PC-3 (cell line): ENCODE measurements at regions not wholly inside any gene's neighbourhood (a gene's known extent, or its start where the extent isn't known, plus 50 kb on each side); places are given as distances from the start of the nearest gene placed in this dataset.

Source experiments
- ATAC-seq: fragments of 200-7000 bp; cut with Tn5 transposase; 2 replicates; pipeline ENCODE4 v1.9.1; 2020; ENCODE audit warnings: mild to moderate bottlenecking, moderate library complexity
- BruUV-seq: library from RNA; stranded (reverse); fragments of 400-500 nt; replicated peaks from 2 replicates; lab custom pipeline; 2021; lab: Mats Ljungman, UMichigan
- CTCF ChIA-PET: fragments of 300-600 bp; sonication (Branson Sonifier 250); formaldehyde crosslinking; loops from one replicate; lab custom pipeline; 2022; ENCODE audit warnings: antibody characterized with exemption; lab: Charles Lee
- POLR2A ChIA-PET: fragments of 300-600 bp; sonication (Branson Sonifier 250); formaldehyde crosslinking; loops from one replicate; lab custom pipeline; 2022; ENCODE audit warnings: antibody characterized with exemption; ENCODE audit not compliant: unreplicated experiment; lab: Charles Lee
- DNase-seq: peaks from one replicate; pipeline ENCODE4 v3.0.0-alpha.2; 2015
- H2AFZ ChIP-seq: fragments of 300-600 bp; sonication (generic); 2 replicates; pipeline ENCODE4 v1.6.0; 2016; ENCODE audit warnings: antibody characterized with exemption, low read length
- H3F3A ChIP-seq: fragments of 300-600 bp; sonication (generic); one replicate; pipeline ENCODE4 v1.6.0; 2017; ENCODE audit warnings: antibody characterized with exemption, low read length, control low read depth, mild to moderate bottlenecking; ENCODE audit not compliant: unreplicated experiment
- H3K27ac ChIP-seq: fragments of 300-600 bp; sonication (generic); 2 replicates; pipeline ENCODE4 v1.5.1; 2016; ENCODE audit warnings: mild to moderate bottlenecking, low read length
- H3K27me3 ChIP-seq: fragments of 300-600 bp; sonication (generic); 2 replicates; pipeline ENCODE4 v1.6.1; 2016; ENCODE audit warnings: low read length, mixed read lengths
- H3K36me3 ChIP-seq: fragments of 300-600 bp; sonication (generic); 2 replicates; pipeline ENCODE4 v1.6.1; 2016; ENCODE audit warnings: low read depth, mixed run types, low read length, mixed read lengths
- H3K4me1 ChIP-seq: fragments of 300-600 bp; sonication (generic); 2 replicates; pipeline ENCODE4 v1.5.1; 2016; ENCODE audit warnings: low read length; ENCODE audit not compliant: insufficient read depth
- H3K4me2 ChIP-seq: fragments of 300-600 bp; sonication (generic); 2 replicates; pipeline ENCODE4 v1.6.0; 2016; ENCODE audit warnings: low read length
- H3K4me3 ChIP-seq: fragments of 300-600 bp; sonication (generic); 2 replicates; pipeline ENCODE4 v1.5.1; 2016; ENCODE audit warnings: mild to moderate bottlenecking, low read length, mixed read lengths
- H3K79me2 ChIP-seq: fragments of 300-600 bp; sonication (generic); 2 replicates; pipeline ENCODE4 v1.6.1; 2017; ENCODE audit warnings: low read length, mixed read lengths
- H3K9ac ChIP-seq: fragments of 300-600 bp; sonication (generic); 2 replicates; pipeline ENCODE4 v1.6.0; 2016; ENCODE audit warnings: mild to moderate bottlenecking, low read length
- H3K9me2 ChIP-seq: fragments of 300-600 bp; sonication (generic); replicated peaks from 2 replicates; pipeline ENCODE4 v1.6.1; 2016; ENCODE audit warnings: mixed run types, low read length, mixed read lengths
- H3K9me3 ChIP-seq: fragments of 300-600 bp; sonication (generic); 2 replicates; pipeline ENCODE4 v1.6.1; 2016; ENCODE audit warnings: low read length, mixed read lengths
- H4K20me1 ChIP-seq: fragments of 300-600 bp; sonication (generic); 2 replicates; pipeline ENCODE4 v1.6.1; 2016; ENCODE audit warnings: low read length, mixed read lengths
- CTCF ChIP-seq: fragments of 300-600 bp; sonication (generic); conservative IDR thresholded peaks from 2 replicates; pipeline ENCODE4 v1.5.1; 2017; ENCODE audit warnings: antibody characterized with exemption, low read depth, mild to moderate bottlenecking, low read length
- EZH2 ChIP-seq: fragments of 300-600 bp; sonication (generic); IDR thresholded peaks from one replicate; pipeline ENCODE4 v1.6.1; 2017; ENCODE audit warnings: antibody characterized with exemption, mild to moderate bottlenecking, low read length; ENCODE audit not compliant: unreplicated experiment
- EZH2phosphoT487 ChIP-seq: fragments of 300-600 bp; sonication (generic); IDR thresholded peaks from 2 replicates; pipeline ENCODE4 v1.6.1; 2018; ENCODE audit warnings: mild to moderate bottlenecking, antibody characterized with exemption, low read length, borderline replicate concordance
- intact Hi-C: fragments of 100-400 bp; cut with micrococcal nuclease; formaldehyde crosslinking; loops from 2 replicates; pipeline ENCODE4 v1.9.0; 2023

GRCh38 chr1:105736349-105736748 is 1320.1 kb upstream of the PRMT6 start:
- Histone ChIP-seq H3K9me3 (no peaks in the 10 kb centered on the region), H3K79me2 (no peaks in the 10 kb centered on the region), H2AFZ (no peak overlapping the region), H3K4me1 (no peaks in the 10 kb centered on the region), H3K36me3 (no peaks in the 10 kb centered on the region), H3K27ac (no peak overlapping the region), H3K27me3 (no peaks in the 10 kb centered on the region), H3K9ac (no peak overlapping the region), H3F3A (no peaks in the 10 kb centered on the region), H3K9me2 (no peaks in the 10 kb centered on the region), H4K20me1 (no peaks in the 10 kb centered on the region), H3K4me2 (no peak overlapping the region), H3K4me3 (no peak overlapping the region)
- BruUV-seq, result no TSS peak
- ATAC-seq, result no peak
- ChIA-PET POLR2A (no interaction called here), CTCF (no interaction called here)
- TF ChIP-seq EZH2 (no peak), CTCF (no peak), EZH2phosphoT487 (no peak)
- intact Hi-C loops, result no loop called here
- DNase-seq, result no peak

- intact Hi-C loops, result no loop called here
- H3K9me3 ChIP-seq, result peaks cover 3% of the 10 kb centered on the region; the same call in 1 of the 2 replicates
- no peak for DNase-seq
- no peak for ATAC-seq
- H3K4me2 ChIP-seq, result no peak overlapping the region
- TF ChIP-seq EZH2phosphoT487 (no peak), EZH2 (no peak), CTCF (no peak)
- H3K79me2 ChIP-seq, result no peaks in the 10 kb centered on the region
- CTCF ChIA-PET, result no interaction called here
- H3K27ac ChIP-seq, result no peak overlapping the region
- POLR2A ChIA-PET, result no interaction called here
- H2AFZ ChIP-seq, result no peak overlapping the region
- no peaks in the 10 kb centered on the region for H4K20me1 ChIP-seq
- no TSS peak for BruUV-seq
- no peaks in the 10 kb centered on the region for H3K9me2 ChIP-seq
- H3F3A ChIP-seq, result no peaks in the 10 kb centered on the region
- H3K27me3 ChIP-seq, result no peaks in the 10 kb centered on the region
- no peak overlapping the region for H3K9ac ChIP-seq
- H3K4me3 ChIP-seq, result no peak overlapping the region
- H3K4me1 ChIP-seq, result no peaks in the 10 kb centered on the region
- no peaks in the 10 kb centered on the region for H3K36me3 ChIP-seq
Observed at GRCh38 chr1:105779727-105780126, 1276.7 kb upstream of the PRMT6 start.

DNA sequence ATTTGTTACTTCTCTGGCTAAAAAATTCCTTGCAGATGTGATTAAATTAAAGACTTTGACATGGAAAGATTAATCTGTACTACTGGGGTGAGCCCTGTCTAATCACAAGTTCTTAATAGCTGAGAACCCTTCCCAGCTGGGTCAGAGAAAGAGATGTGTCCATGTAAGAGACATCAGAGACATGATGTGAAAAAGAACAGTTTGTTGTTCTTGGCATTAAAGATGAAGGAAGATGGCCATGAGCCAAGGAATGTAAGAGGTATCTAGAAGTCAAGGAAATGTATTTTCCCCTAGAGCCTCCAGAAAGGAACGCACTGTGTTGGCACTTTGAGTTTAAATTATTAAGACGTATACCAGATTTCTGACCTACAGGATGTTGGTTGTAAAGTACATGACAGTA is 1271.5 kb upstream of the PRMT6 start:
- no peak overlapping the region for H3K4me3 ChIP-seq
- H3K9ac ChIP-seq, result no peak overlapping the region
- no peak overlapping the region for H3K4me2 ChIP-seq
- TF ChIP-seq EZH2 (no peak), CTCF (no peak), EZH2phosphoT487 (no peak)
- H3K36me3 ChIP-seq, result no peaks in the 10 kb centered on the region
- no peak overlapping the region for H2AFZ ChIP-seq
- ATAC-seq (no peak), DNase-seq (no peak)
- intact Hi-C loops, result no loop called here
- POLR2A ChIA-PET, result no interaction called here
- no peaks in the 10 kb centered on the region for H3K79me2 ChIP-seq
- H3K4me1 ChIP-seq, result no peaks in the 10 kb centered on the region
- H4K20me1 ChIP-seq, result no peaks in the 10 kb centered on the region
- no TSS peak for BruUV-seq
- no peaks in the 10 kb centered on the region for H3K9me3 ChIP-seq
- CTCF ChIA-PET, result no interaction called here
- no peaks in the 10 kb centered on the region for H3F3A ChIP-seq
- no peaks in the 10 kb centered on the region for H3K27me3 ChIP-seq
- no peak overlapping the region for H3K27ac ChIP-seq
- no peaks in the 10 kb centered on the region for H3K9me2 ChIP-seq
